C4-2B (cell line): ENCODE measurements at regions not wholly inside any gene's neighbourhood (a gene's known extent, or its start where the extent isn't known, plus 50 kb on each side); places are given as distances from the start of the nearest gene placed in this dataset.

Experiments used
- ZFX ChIP-seq: fragments of 450-650 bp; IDR thresholded peaks from 2 replicates; pipeline ENCODE4 v1.6.1; 2017
- TF ChIP-seq, protein P1 (sequence below): fragments of 450-650 bp; conservative IDR thresholded peaks from 2 replicates; pipeline ENCODE4 v1.5.1; 2017; ENCODE audit warnings: mild to moderate bottlenecking

DNA sequence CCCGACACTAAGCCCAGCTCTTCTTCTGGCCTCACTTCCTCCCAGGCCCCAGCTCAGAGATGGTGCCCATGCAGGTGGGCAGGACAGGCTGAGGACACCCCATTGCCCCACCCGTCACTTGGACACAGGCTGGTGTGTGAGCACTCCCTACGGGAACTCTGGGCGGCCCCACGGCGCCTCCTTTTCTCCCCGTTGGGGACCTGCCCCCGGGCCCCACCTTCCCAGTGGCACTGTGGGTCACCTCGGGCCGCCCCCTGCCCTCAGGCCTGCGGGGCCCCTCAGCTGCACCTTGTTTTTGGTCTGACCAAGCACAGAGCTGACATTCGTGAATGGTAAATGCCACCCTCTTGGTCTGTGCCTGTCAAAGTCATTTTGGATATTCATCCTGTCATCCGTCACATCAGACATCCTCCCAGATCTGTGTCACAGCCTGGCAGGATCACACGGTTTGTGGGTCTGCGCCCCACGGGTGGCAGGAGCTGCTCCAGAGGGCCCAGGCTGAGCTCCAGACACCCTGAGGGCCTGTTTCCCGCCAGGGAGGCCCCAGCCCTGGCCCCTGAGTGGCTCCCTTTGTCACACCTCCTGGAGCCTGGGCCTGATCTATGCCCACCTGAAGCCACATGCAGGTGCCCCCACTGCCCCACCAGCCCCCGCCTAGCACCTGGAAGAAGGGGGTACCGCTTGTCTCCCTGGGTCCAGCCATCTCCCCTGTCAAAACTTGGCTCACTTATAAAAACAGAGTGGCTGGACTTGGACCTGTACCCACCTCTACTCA is 1188.5 kb downstream of the BRD1 start:
- TF ChIP-seq ZFX = no peak
- TF ChIP-seq, protein P1, sequence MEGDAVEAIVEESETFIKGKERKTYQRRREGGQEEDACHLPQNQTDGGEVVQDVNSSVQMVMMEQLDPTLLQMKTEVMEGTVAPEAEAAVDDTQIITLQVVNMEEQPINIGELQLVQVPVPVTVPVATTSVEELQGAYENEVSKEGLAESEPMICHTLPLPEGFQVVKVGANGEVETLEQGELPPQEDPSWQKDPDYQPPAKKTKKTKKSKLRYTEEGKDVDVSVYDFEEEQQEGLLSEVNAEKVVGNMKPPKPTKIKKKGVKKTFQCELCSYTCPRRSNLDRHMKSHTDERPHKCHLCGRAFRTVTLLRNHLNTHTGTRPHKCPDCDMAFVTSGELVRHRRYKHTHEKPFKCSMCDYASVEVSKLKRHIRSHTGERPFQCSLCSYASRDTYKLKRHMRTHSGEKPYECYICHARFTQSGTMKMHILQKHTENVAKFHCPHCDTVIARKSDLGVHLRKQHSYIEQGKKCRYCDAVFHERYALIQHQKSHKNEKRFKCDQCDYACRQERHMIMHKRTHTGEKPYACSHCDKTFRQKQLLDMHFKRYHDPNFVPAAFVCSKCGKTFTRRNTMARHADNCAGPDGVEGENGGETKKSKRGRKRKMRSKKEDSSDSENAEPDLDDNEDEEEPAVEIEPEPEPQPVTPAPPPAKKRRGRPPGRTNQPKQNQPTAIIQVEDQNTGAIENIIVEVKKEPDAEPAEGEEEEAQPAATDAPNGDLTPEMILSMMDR = no peak
